ENCODE measurements at regions not wholly inside any gene's neighbourhood (a gene's known extent, or its start where the extent isn't known, plus 50 kb on each side); places are given as distances from the start of the nearest gene placed in this dataset.

- Histone ChIP-seq H3K27ac (peak overlapping the region; percentile 90 to 99 (median 94)), H3K9me3 (peaks cover 0 to 3% (median 0%) of the 10 kb centered on the region in 12 donors), H3K36me3 (no peaks in the 10 kb centered on the region), H3K4me3 (peak overlapping the region in 10 of 12 donors; percentile 42 to 62 (median 56)), H3K4me1 (peaks cover 13 to 89% (median 36%) of the 10 kb centered on the region in 12 donors), H3K27me3 (no peaks in the 10 kb centered on the region)
- ATAC-seq: no peak
- intact Hi-C loops (cut with DNase I): loop anchor here in 6 of 10 donors (1.0 to 5.0 kb wide), 3 partner anchors 91 to 206 kb away; partner anchors contain the start of gene SERTAD2 (in 2 of the 6)
- 19 to 26% (median 20%) methylated on average over 10 of the region's 10 CpGs for WGBS, 4 donors
- no peak for DNase-seq
- TF ChIP-seq CTCF (IDR thresholded peaks at IDR 0.05) (no peak), POLR2A (IDR thresholded peaks at IDR 0.05) (no peak)
Observed at GRCh38 chr2:64858541-64859311, 130.5 kb upstream of the SLC1A4 start.

GRCh38 chr2:64859312-64860212 lies 129.6 kb upstream of the SLC1A4 start:
- intact Hi-C loops (cut with DNase I): loop anchor here in 9 of 10 donors (1.0 to 10.0 kb wide), 8 partner anchors 92 to 805 kb away; partner anchors contain the start of gene SERTAD2 (in 2 of the 9)
- ATAC-seq (peak; percentile 76 to 88 (median 84)), DNase-seq (peak; percentile 87 to 95 (median 93))
- peak in 1 of 2 donors; percentile 45 for TF ChIP-seq POLR2A (IDR thresholded peaks at IDR 0.05)
- peak in 2 of 12 donors; percentile 6 to 14 for TF ChIP-seq CTCF (IDR thresholded peaks at IDR 0.05)
- Histone ChIP-seq H3K9me3 (peaks cover 0 to 3% (median 0%) of the 10 kb centered on the region in 12 donors), H3K4me1 (peaks cover 13 to 87% (median 36%) of the 10 kb centered on the region in 12 donors), H3K36me3 (no peaks in the 10 kb centered on the region), H3K27me3 (no peaks in the 10 kb centered on the region), H3K4me3 (peak overlapping the region; percentile 0 to 62 (median 54)), H3K27ac (peak overlapping the region; percentile 90 to 99 (median 94))
- 3 to 11% (median 5%) methylated on average over 31 to 62 of the region's 62 CpGs for WGBS, 4 donors

- intact Hi-C loops (cut with DNase I): loop anchor here in 5 of 10 donors (2.0 to 10.0 kb wide), 6 partner anchors 93 to 806 kb away; no protein-coding TSS in a partner anchor
- Histone ChIP-seq H3K4me3 (peak overlapping the region in 10 of 12 donors; percentile 42 to 62 (median 56)), H3K27ac (peak overlapping the region in 11 of 12 donors; percentile 90 to 99 (median 95)), H3K36me3 (no peaks in the 10 kb centered on the region), H3K27me3 (no peaks in the 10 kb centered on the region), H3K9me3 (peaks cover 0 to 3% (median 0%) of the 10 kb centered on the region in 12 donors), H3K4me1 (peaks cover 13 to 84% (median 34%) of the 10 kb centered on the region in 12 donors)
- DNase-seq: peak in 1 of 5 donors; percentile 33
- no peak for ATAC-seq
- 77 to 84% (median 82%) methylated on average over 12 of the region's 12 CpGs for WGBS, 4 donors
- TF ChIP-seq POLR2A (IDR thresholded peaks at IDR 0.05) (no peak), CTCF (IDR thresholded peaks at IDR 0.05) (no peak)
Observed at GRCh38 chr2:64860276-64860885, 128.8 kb upstream of the SLC1A4 start.
